K562 (cell line): ENCODE measurements at regions not wholly inside any gene's neighbourhood (a gene's known extent, or its start where the extent isn't known, plus 50 kb on each side); places are given as distances from the start of the nearest gene placed in this dataset.
A peak's percentile ranks its signal among the peaks of the same experiment; 100 is the strongest.

Experiments
- ATAC-seq: fragments of 200-7000 bp; cut with Tn5 transposase; 3 replicates; pipeline ENCODE4 v1.9.1; 2020; ENCODE audit warnings: moderate library complexity
- BruUV-seq: library from RNA; stranded (reverse); fragments of 400-500 nt; replicated peaks from 2 replicates; lab custom pipeline; 2021; lab: Mats Ljungman, UMichigan
- CTCF ChIA-PET: fragments of 300-600 bp; formaldehyde crosslinking; extraction: SDS; loops from one replicate; lab custom pipeline; 2021; ENCODE audit warnings: low intra/inter-chr PET ratio; lab: Yijun Ruan, JAX
- POLR2A ChIA-PET: fragments of 300-600, 350-650 bp; sonication (Branson Sonifier 250); formaldehyde crosslinking; extraction: SDS; loops from one replicate; lab custom pipeline; 2021; ENCODE audit warnings: antibody characterized with exemption, inconsistent platforms; lab: Yijun Ruan, JAX
- DNase-seq, 4 experiments: peaks; one replicate each; pipeline versions ENCODE4 v3.0.0 to v3.0.0-alpha.2; 2011 to 2018; ENCODE audit warnings: low spot score in 3 of 4, mixed read lengths in 3 of 4; ENCODE audit errors: extremely low read depth in 1 of 4
- FAIRE-seq: peaks from 2 replicates; lab custom pipeline; 2011; peaks lifted over from hg19 to GRCh38; lab: Jason Lieb, UNC
- H2AFZ ChIP-seq: 2 replicates; pipeline ENCODE4 v1.6.0; 2011; ENCODE audit warnings: low read depth, low read length, control low read depth, inconsistent platforms
- H3K27ac ChIP-seq: fragments of 200-600 bp; 3 replicates; pipeline ENCODE4 v1.8.0; 2011; ENCODE audit warnings: low read depth, mild to moderate bottlenecking, control low read depth, inconsistent platforms, low read length, moderate library complexity, mixed read lengths; ENCODE audit errors: extremely low read depth
- H3K27me3 ChIP-seq, 2 experiments: fragments of 300-600 bp in 1 of 2; 2 replicates in 1 of 2; 3 replicates in 1 of 2; pipeline versions ENCODE4 v1.6.0 to v1.8.0; 2011; ENCODE audit warnings: inconsistent platforms in 2 of 2, low read length in 2 of 2, mild to moderate bottlenecking in 1 of 2, mixed read lengths in 1 of 2, moderate library complexity in 1 of 2; ENCODE audit not compliant: control insufficient read depth in 2 of 2, insufficient read depth in 2 of 2
- H3K36me3 ChIP-seq: fragments of 300-600 bp; 3 replicates; pipeline ENCODE4 v1.8.0; 2011; ENCODE audit warnings: mild to moderate bottlenecking, low read length, inconsistent platforms; ENCODE audit not compliant: control insufficient read depth, insufficient read depth
- H3K4me1 ChIP-seq, 2 experiments: fragments of 200-600 bp in 1 of 2; replicated peaks in 1 of 2; 2 replicates in 1 of 2; 3 replicates in 1 of 2; pipeline versions ENCODE4 v1.5.1 to v1.8.0; 2011; ENCODE audit warnings: inconsistent platforms in 2 of 2, low read length in 2 of 2, mild to moderate bottlenecking in 1 of 2, mixed read lengths in 1 of 2, moderate library complexity in 1 of 2; ENCODE audit not compliant: control insufficient read depth in 2 of 2, insufficient read depth in 2 of 2
- H3K4me2 ChIP-seq: 2 replicates; pipeline ENCODE4 v1.6.1; 2011; ENCODE audit warnings: low read length, control low read depth, inconsistent platforms, mixed read lengths; ENCODE audit not compliant: insufficient read depth
- H3K4me3 ChIP-seq: fragments of 200-600 bp; sonication (generic), shearing (Covaris generic); 2 replicates; pipeline ENCODE4 v1.5.1; 2016; ENCODE audit warnings: control low read depth, inconsistent platforms
- H3K79me2 ChIP-seq: fragments of 200-600 bp; 3 replicates; pipeline ENCODE4 v1.8.0; 2011; ENCODE audit warnings: low read length, inconsistent platforms; ENCODE audit not compliant: control insufficient read depth, insufficient read depth
- H3K9ac ChIP-seq, 2 experiments: 2 replicates each; pipeline versions ENCODE4 v1.6.0 to v1.6.1; 2011; ENCODE audit warnings: low read depth in 2 of 2, low read length in 2 of 2, control low read depth in 1 of 2, inconsistent platforms in 1 of 2, mild to moderate bottlenecking in 1 of 2, mixed read lengths in 1 of 2; ENCODE audit not compliant: insufficient read depth in 1 of 2
- H3K9me1 ChIP-seq: one replicate; pipeline ENCODE4 v1.6.0; 2011; ENCODE audit warnings: inconsistent platforms, mild to moderate bottlenecking, low read length, moderate library complexity; ENCODE audit not compliant: control insufficient read depth, insufficient read depth
- H3K9me3 ChIP-seq: replicated peaks from 2 replicates; pipeline ENCODE4 v1.5.1; 2011; ENCODE audit warnings: low read depth, low read length, inconsistent platforms; ENCODE audit not compliant: control insufficient read depth, insufficient read depth
- H4K20me1 ChIP-seq: replicated peaks from 2 replicates; pipeline ENCODE4 v1.6.1; 2011; ENCODE audit warnings: low read length, inconsistent platforms, mixed read lengths; ENCODE audit not compliant: control insufficient read depth, insufficient read depth
- C11orf30 ChIP-seq: fragments of 450-650 bp; IDR thresholded peaks from 2 replicates; pipeline ENCODE4 v1.6.1; 2016; ENCODE audit warnings: low read depth, mild to moderate bottlenecking
- CEBPG ChIP-seq, 3 experiments: fragments of 200-800 bp in 1 of 3; sonication (Bioruptor generic) in 1 of 3; sonication (generic) in 1 of 3; formaldehyde crosslinking in 1 of 3; IDR thresholded peaks in 2 of 3; conservative IDR thresholded peaks in 1 of 3; 2 replicates each; pipeline versions ENCODE4 v1.6.1 to v1.8.0; 2016 to 2022; ENCODE audit warnings: missing compliant biosample characterization in 2 of 3, missing genetic modification characterization in 2 of 3, mild to moderate bottlenecking in 1 of 3, missing genetic modification reagents in 1 of 3
- ERF ChIP-seq: fragments of 450-650 bp; formaldehyde crosslinking; IDR thresholded peaks from 2 replicates; pipeline ENCODE4 v1.4.0; 2020; ENCODE audit warnings: mild to moderate bottlenecking, mixed read lengths
- FOXK2 ChIP-seq, 2 experiments: fragments of 450-650 bp; IDR thresholded peaks in 1 of 2; conservative IDR thresholded peaks in 1 of 2; 2 replicates each; pipeline ENCODE4 v1.6.1; 2016; ENCODE audit warnings: low read depth in 2 of 2, mild to moderate bottlenecking in 1 of 2
- FOXP1 ChIP-seq: sonication (generic); formaldehyde crosslinking; IDR thresholded peaks from 2 replicates; pipeline ENCODE4 v1.8.0; 2022; ENCODE audit warnings: mild to moderate bottlenecking, missing genetic modification reagents
- HLTF ChIP-seq: fragments of 450-650 bp; IDR thresholded peaks from 2 replicates; pipeline ENCODE4 v1.6.1; 2016
- MAFG ChIP-seq: fragments of 450-650 bp; conservative IDR thresholded peaks from 2 replicates; pipeline ENCODE4 v1.6.1; 2016; ENCODE audit warnings: missing genetic modification characterization, missing compliant biosample characterization
- RAD51 ChIP-seq: fragments of 450-650 bp; IDR thresholded peaks from 2 replicates; pipeline ENCODE4 v1.7.1; 2016; ENCODE audit warnings: low read depth, mild to moderate bottlenecking, borderline replicate concordance
- SMAD2 ChIP-seq: fragments of 150-350 bp; IDR thresholded peaks from 2 replicates; pipeline ENCODE4 v1.6.1; 2014; ENCODE audit warnings: low read depth, mild to moderate bottlenecking, low read length
- TRIM25 ChIP-seq: fragments of 450-650 bp; IDR thresholded peaks from 2 replicates; pipeline ENCODE4 v1.7.0; 2016; ENCODE audit warnings: borderline replicate concordance
- YY1 ChIP-seq, 3 experiments: IDR thresholded peaks; 2 replicates each; pipeline ENCODE4 v1.6.1; 2011; ENCODE audit warnings: low read length in 2 of 3, mild to moderate bottlenecking in 2 of 3, moderate library complexity in 2 of 3, borderline replicate concordance in 1 of 3, control low read depth in 1 of 3, low read depth in 1 of 3; ENCODE audit not compliant: insufficient read depth in 3 of 3, insufficient replicate concordance in 2 of 3, control insufficient read depth in 1 of 3, insufficient read length in 1 of 3; ENCODE audit errors: extremely low read depth in 1 of 3
- ZBTB11 ChIP-seq, 3 experiments: fragments of 200-800 bp in 1 of 3; fragments of 250-450 bp in 1 of 3; fragments of 450-650 bp in 1 of 3; sonication (Bioruptor Pico) in 1 of 3; sonication (Bioruptor generic) in 1 of 3; formaldehyde crosslinking in 1 of 3; IDR thresholded peaks; 2 replicates each; pipeline versions ENCODE4 v1.6.1 to v1.8.0; 2016 to 2022; ENCODE audit warnings: mild to moderate bottlenecking in 2 of 3, missing genetic modification characterization in 2 of 3, missing compliant biosample characterization in 1 of 3, moderate library complexity in 1 of 3
- ZNF707 ChIP-seq: fragments of 250-450 bp; sonication (Bioruptor Pico); conservative IDR thresholded peaks from 2 replicates; pipeline ENCODE4 v1.8.0; 2022; ENCODE audit warnings: inconsistent platforms, mild to moderate bottlenecking, moderate library complexity
- WGBS: fragments of 100-300 bp; shearing (Covaris generic); methylation state at CpG from one replicate; pipeline ENCODE4 v1.1.6; 2016; ENCODE audit warnings: low coverage, mixed read lengths; ENCODE audit not compliant: insufficient coverage; ENCODE audit errors: missing lambda C conversion rate; 5-methylcytosine and 5-hydroxymethylcytosine counted together
- in situ Hi-C: fragments of 300-500 bp; cut with MboI; formaldehyde crosslinking; loops from 4 replicates; pipeline ENCODE4 v1.15.0; 2018; ENCODE audit warnings: inconsistent platforms, mixed read lengths
- intact Hi-C: fragments of 100-400 bp; cut with micrococcal nuclease; formaldehyde crosslinking; loops from 2 replicates; pipeline ENCODE4 v1.14.2; 2022
- TF ChIP-seq, protein P1 (sequence below), 2 experiments: fragments of 250-450 bp in 1 of 2; fragments of 450-650 bp in 1 of 2; sonication (Bioruptor Pico) in 1 of 2; IDR thresholded peaks; 2 replicates each; pipeline versions ENCODE4 v1.6.1 to v1.8.0; 2016 to 2021; ENCODE audit warnings: mild to moderate bottlenecking in 2 of 2, moderate library complexity in 2 of 2, missing compliant biosample characterization in 1 of 2, missing genetic modification characterization in 1 of 2

DNA sequence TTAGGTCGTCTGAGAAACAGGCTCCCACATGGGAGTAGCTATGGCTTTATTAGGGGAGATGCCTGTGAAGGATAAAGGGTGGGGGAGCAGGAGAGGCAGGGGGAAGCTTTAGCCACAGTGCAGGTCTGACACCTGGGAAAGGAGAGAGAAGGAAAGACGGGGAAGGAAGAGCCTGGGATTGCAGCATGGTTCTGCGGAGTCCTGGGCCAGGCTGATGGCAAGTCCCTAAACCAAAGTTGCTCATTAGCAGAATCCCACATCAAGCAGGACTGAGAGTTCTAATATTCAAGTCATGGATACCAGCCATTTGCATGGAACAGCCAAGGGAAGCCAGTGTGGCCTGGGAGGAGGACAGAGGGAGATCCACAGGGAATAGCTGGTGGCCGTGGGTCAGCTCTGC is 414.8 kb downstream of the RPS24 start:
- Histone ChIP-seq H3K4me1 (no peaks in the 10 kb centered on the region), H3K9me3 (no peaks in the 10 kb centered on the region), H4K20me1 (no peaks in the 10 kb centered on the region), H3K79me2 (no peaks in the 10 kb centered on the region), H3K36me3 (no peaks in the 10 kb centered on the region), H2AFZ (peak overlapping the region; percentile 69), H3K27me3 (peaks cover 10 to 33% of the 10 kb centered on the region in 2 experiments; a peak in 4 of 5 replicates), H3K4me3 (no peak overlapping the region), H3K27ac (no peak overlapping the region), H3K9ac (no peak overlapping the region), H3K4me2 (peak overlapping the region; percentile 23; the same call in 1 of the 2 replicates), H3K9me1 (no peaks in the 10 kb centered on the region)
- FAIRE-seq (no peak), ATAC-seq (no peak), DNase-seq (no peak)
- no TSS peak for BruUV-seq
- 2% methylated on average over 4 of the region's 4 CpGs for WGBS
- intact Hi-C loops: no loop called here
- in situ Hi-C loops: no loop called here
- ChIA-PET CTCF (no interaction called here), POLR2A (interaction anchor here (0.9 to 1.7 kb wide), 2 partner anchors 10 to 17 kb away, joined by 3 to 6 read pairs; no protein-coding TSS in a partner anchor)
- TF ChIP-seq ERF (CRISPR knock-in tag) (no peak), MAFG (tag) (no peak), RAD51 (no peak), C11orf30 (no peak), FOXK2 (conservative IDR thresholded peaks at IDR 0.05 in 1 of 2, IDR thresholded peaks at IDR 0.05 in 1 of 2; ENCODE audit: low read depth in 2 of 2) (no peak), HLTF (no peak), ZBTB11 (CRISPR knock-in tag; IDR thresholded peaks at IDR 0.05) (no peak), YY1 (IDR thresholded peaks at IDR 0.05; ENCODE audit: borderline replicate concordance in 1 of 3, control insufficient read depth in 1 of 3, extremely low read depth in 1 of 3, insufficient read depth in 3 of 3, insufficient read length in 1 of 3, insufficient replicate concordance in 2 of 3, low read depth in 1 of 3, low read length in 2 of 3) (no peak), SMAD2 (no peak), TRIM25 (no peak), FOXP1 (no peak), ZNF707 (CRISPR knock-in tag) (no peak), CEBPG (CRISPR knock-in tag; IDR thresholded peaks at IDR 0.05) (no peak), CEBPG (tag; conservative IDR thresholded peaks at IDR 0.05 in 1 of 2, IDR thresholded peaks at IDR 0.05 in 1 of 2) (no peak)
- TF ChIP-seq, protein P1, sequence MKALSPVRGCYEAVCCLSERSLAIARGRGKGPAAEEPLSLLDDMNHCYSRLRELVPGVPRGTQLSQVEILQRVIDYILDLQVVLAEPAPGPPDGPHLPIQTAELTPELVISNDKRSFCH (CRISPR knock-in tag; IDR thresholded peaks at IDR 0.05): no peak
- TF ChIP-seq, protein P1 (tag; IDR thresholded peaks at IDR 0.05): no peak
